SK-N-SH (cell line): ENCODE measurements at regions not wholly inside any gene's neighbourhood (a gene's known extent, or its start where the extent isn't known, plus 50 kb on each side); places are given as distances from the start of the nearest gene placed in this dataset.

ENCODE experiments used
- CHD2 ChIP-seq: fragments of 150-350 bp; IDR thresholded peaks from 2 replicates; pipeline ENCODE4 v1.6.1; 2018; ENCODE audit warnings: low read length; ENCODE audit not compliant: partially characterized antibody
- CTCF ChIP-seq: fragments of 200-600 bp; sonication (generic); IDR thresholded peaks from 2 replicates; pipeline ENCODE4 v1.6.1; 2017; ENCODE audit warnings: antibody characterized with exemption, mild to moderate bottlenecking, moderate library complexity
- ELF1 ChIP-seq: IDR thresholded peaks from 2 replicates; pipeline ENCODE4 v1.4.0; 2012
- EP300 ChIP-seq, 2 experiments: IDR thresholded peaks; 2 replicates each; pipeline versions ENCODE4 v1.4.0 to v1.6.1; 2012; ENCODE audit warnings: borderline replicate concordance in 1 of 2, low read depth in 1 of 2, low read length in 1 of 2
- FOXM1 ChIP-seq: IDR thresholded peaks from 2 replicates; pipeline ENCODE4 v1.4.0; 2012; ENCODE audit warnings: low read depth, mild to moderate bottlenecking
- GABPA ChIP-seq: IDR thresholded peaks from 2 replicates; pipeline ENCODE4 v1.4.0; 2012; ENCODE audit warnings: low read depth, mild to moderate bottlenecking
- GATA2 ChIP-seq: sonication (generic); formaldehyde crosslinking; IDR thresholded peaks from 2 replicates; pipeline ENCODE4 v1.5.0; 2020; ENCODE audit warnings: mild to moderate bottlenecking, missing genetic modification reagents
- JUND ChIP-seq: IDR thresholded peaks from 2 replicates; pipeline ENCODE4 v1.4.0; 2012
- RCOR1 ChIP-seq: fragments of 150-350 bp; IDR thresholded peaks from 2 replicates; pipeline ENCODE4 v1.6.1; 2017; ENCODE audit warnings: antibody characterized with exemption, low read length
- REST ChIP-seq: IDR thresholded peaks from 2 replicates; pipeline ENCODE4 v1.6.1; 2012; ENCODE audit warnings: mild to moderate bottlenecking, low read depth, low read length, moderate library complexity
- RFX5 ChIP-seq: IDR thresholded peaks from 2 replicates; pipeline ENCODE4 v1.6.1; 2012; ENCODE audit warnings: mild to moderate bottlenecking, improper control_type of control experiment, low read length
- SIN3A ChIP-seq: IDR thresholded peaks from 2 replicates; pipeline ENCODE4 v1.6.1; 2012; ENCODE audit warnings: low read depth, mild to moderate bottlenecking, low read length, moderate library complexity, borderline replicate concordance
- SMC3 ChIP-seq: IDR thresholded peaks from 2 replicates; pipeline ENCODE4 v1.6.1; 2012; ENCODE audit warnings: low read depth, low read length, improper control_type of control experiment
- TCF12 ChIP-seq: IDR thresholded peaks from 2 replicates; pipeline ENCODE4 v1.4.0; 2012
- TEAD4 ChIP-seq: IDR thresholded peaks from 2 replicates; pipeline ENCODE4 v1.4.0; 2012; ENCODE audit warnings: mild to moderate bottlenecking, borderline replicate concordance; ENCODE audit not compliant: insufficient read depth
- USF1 ChIP-seq: IDR thresholded peaks from 2 replicates; pipeline ENCODE4 v1.4.0; 2012; ENCODE audit warnings: low read depth, borderline replicate concordance
- USF2 ChIP-seq: fragments of 150-350 bp; IDR thresholded peaks from 2 replicates; pipeline ENCODE4 v1.6.1; 2017; ENCODE audit warnings: antibody characterized with exemption, low read length, low read depth, borderline replicate concordance
- ZBTB33 ChIP-seq: IDR thresholded peaks from 2 replicates; pipeline ENCODE4 v1.4.0; 2012; ENCODE audit warnings: low read depth, borderline replicate concordance

- no peak for TF ChIP-seq CTCF
- TF ChIP-seq FOXM1: no peak
- no peak; the same call in 1 of the 2 replicates for TF ChIP-seq USF2
- TF ChIP-seq TEAD4: no peak
- TF ChIP-seq SMC3: no peak
- TF ChIP-seq GATA2 (CRISPR knock-in tag): peak; percentile 76
- TF ChIP-seq RCOR1: peak; percentile 78
- peak in 1 of 2 experiments; percentile 81; a peak in 2 of 4 replicates for TF ChIP-seq EP300 (IDR thresholded peaks at IDR 0.05; ENCODE audit: borderline replicate concordance in 1 of 2, low read depth in 1 of 2, low read length in 1 of 2)
- no peak for TF ChIP-seq USF1
- TF ChIP-seq ZBTB33: no peak
- TF ChIP-seq CHD2: peak; percentile 66
- no peak for TF ChIP-seq ELF1
- TF ChIP-seq GABPA: no peak
- no peak for TF ChIP-seq SIN3A
- TF ChIP-seq TCF12: no peak
- TF ChIP-seq REST: no peak
- TF ChIP-seq JUND: no peak
- TF ChIP-seq RFX5: no peak
- TF ChIP-seq, all 33 proteins: peak for 4
These were observed 76.1 kb upstream of the USP25 start (continued) for GRCh38 chr21:15653710-15654109.
